ENCODE measurements at regions not wholly inside any gene's neighbourhood (a gene's known extent, or its start where the extent isn't known, plus 50 kb on each side); places are given as distances from the start of the nearest gene placed in this dataset.
A peak's percentile ranks its signal among the peaks of the same experiment; 100 is the strongest.

- H3K9ac ChIP-seq (replicated peaks; ENCODE audit: extremely low read depth, insufficient read depth, low read length) = no peak overlapping the region
- H3K27me3 ChIP-seq (ENCODE audit: control insufficient read depth in 2 of 2, insufficient read depth in 2 of 2, low read length in 2 of 2) = no peaks in the 10 kb centered on the region
- no peak overlapping the region for H3K27ac ChIP-seq (ENCODE audit: insufficient read depth, low read depth, low read length)
- intact Hi-C loops (cut with micrococcal nuclease) = no loop called here
- DNase-seq (ENCODE audit: low read depth, low spot score) = no peak
- ChIA-PET CTCF (interaction anchor here (0.7 to 1.2 kb wide), 3 partner anchors 9 to 527 kb away, joined by 3 to 8 read pairs (median 5); no protein-coding TSS in a partner anchor), POLR2A (no interaction called here)
- H4K20me1 ChIP-seq (replicated peaks; ENCODE audit: control insufficient read depth, extremely low read depth, insufficient read depth, low read length) = no peaks in the 10 kb centered on the region
- no peaks in the 10 kb centered on the region for H3K9me3 ChIP-seq (replicated peaks; ENCODE audit: control insufficient read depth, insufficient read depth, low read length)
- no TSS peak for BruUV-seq (replicated peaks)
- H3K4me1 ChIP-seq (ENCODE audit: control insufficient read depth, extremely low read depth, insufficient read depth, low read length) = no peaks in the 10 kb centered on the region
- H3K79me2 ChIP-seq (ENCODE audit: control insufficient read depth, insufficient read depth, low read length) = no peaks in the 10 kb centered on the region
- H3K36me3 ChIP-seq (ENCODE audit: control insufficient read depth in 2 of 2, extremely low read depth in 1 of 2, insufficient read depth in 2 of 2, low read length in 2 of 2) = no peaks in the 10 kb centered on the region
- TF ChIP-seq EZH2 (IDR thresholded peaks at IDR 0.05; ENCODE audit: borderline replicate concordance, low read depth, low read length, severe bottlenecking) (no peak), MAX (IDR thresholded peaks at IDR 0.05; ENCODE audit: insufficient read depth, insufficient read length) (no peak), CTCF (IDR thresholded peaks at IDR 0.05; ENCODE audit: extremely low read depth in 1 of 2, insufficient read depth in 1 of 2, low read depth in 1 of 2, low read length in 2 of 2) (no peak), MYC (IDR thresholded peaks at IDR 0.05; ENCODE audit: low read depth, low read length) (no peak), FOS (IDR thresholded peaks at IDR 0.05; ENCODE audit: borderline replicate concordance, insufficient read depth, low read length) (no peak), JUN (IDR thresholded peaks at IDR 0.05; ENCODE audit: borderline replicate concordance, insufficient read depth, insufficient read length, low read depth) (no peak)
- dilution Hi-C loops (cut with MboI; ENCODE audit: extremely low pct_ligation_motif_present, low sequenced_read_pairs) = no loop called here
- peak overlapping the region; percentile 64 for H2AFZ ChIP-seq (ENCODE audit: low read depth, low read length)
- peak overlapping the region; percentile 31 for H3K4me2 ChIP-seq (ENCODE audit: insufficient read depth, low read length)
- no peak overlapping the region for H3K4me3 ChIP-seq (replicated peaks in 1 of 3; ENCODE audit: insufficient read depth in 1 of 3, low read depth in 1 of 3, low read length in 3 of 3)
- no peak for FAIRE-seq
- H3K9me1 ChIP-seq (replicated peaks; ENCODE audit: control insufficient read depth, extremely low read depth, insufficient read depth, low read length) = no peaks in the 10 kb centered on the region
Observed at GRCh38 chr19:28736528-28736927, 476.4 kb downstream of the UQCRFS1 start.

- CTCF ChIA-PET = no interaction called here
- POLR2A ChIA-PET = no interaction called here
- Histone ChIP-seq H3K4me3 (replicated peaks in 1 of 3; ENCODE audit: insufficient read depth in 1 of 3, low read depth in 1 of 3, low read length in 3 of 3) (no peak overlapping the region), H3K27ac (ENCODE audit: insufficient read depth, low read depth, low read length) (no peak overlapping the region), H3K4me2 (ENCODE audit: insufficient read depth, low read length) (no peak overlapping the region), H3K9me3 (replicated peaks; ENCODE audit: control insufficient read depth, insufficient read depth, low read length) (no peaks in the 10 kb centered on the region), H4K20me1 (replicated peaks; ENCODE audit: control insufficient read depth, extremely low read depth, insufficient read depth, low read length) (no peaks in the 10 kb centered on the region), H3K9me1 (replicated peaks; ENCODE audit: control insufficient read depth, extremely low read depth, insufficient read depth, low read length) (no peaks in the 10 kb centered on the region), H3K79me2 (ENCODE audit: control insufficient read depth, insufficient read depth, low read length) (no peaks in the 10 kb centered on the region), H2AFZ (ENCODE audit: low read depth, low read length) (no peak overlapping the region), H3K27me3 (ENCODE audit: control insufficient read depth in 2 of 2, insufficient read depth in 2 of 2, low read length in 2 of 2) (no peaks in the 10 kb centered on the region), H3K9ac (replicated peaks; ENCODE audit: extremely low read depth, insufficient read depth, low read length) (no peak overlapping the region), H3K4me1 (ENCODE audit: control insufficient read depth, extremely low read depth, insufficient read depth, low read length) (no peaks in the 10 kb centered on the region), H3K36me3 (ENCODE audit: control insufficient read depth in 2 of 2, extremely low read depth in 1 of 2, insufficient read depth in 2 of 2, low read length in 2 of 2) (no peaks in the 10 kb centered on the region)
- no TSS peak for BruUV-seq (replicated peaks)
- DNase-seq (ENCODE audit: low read depth, low spot score) (no peak), FAIRE-seq (no peak)
- dilution Hi-C loops (cut with MboI; ENCODE audit: extremely low pct_ligation_motif_present, low sequenced_read_pairs) (no loop called here), intact Hi-C loops (cut with micrococcal nuclease) (no loop called here)
- TF ChIP-seq FOS (IDR thresholded peaks at IDR 0.05; ENCODE audit: borderline replicate concordance, insufficient read depth, low read length) (no peak), POLR2A (IDR thresholded peaks at IDR 0.05; ENCODE audit: low read depth, low read length) (no peak), CTCF (IDR thresholded peaks at IDR 0.05; ENCODE audit: extremely low read depth in 1 of 2, insufficient read depth in 1 of 2, low read depth in 1 of 2, low read length in 2 of 2) (no peak), GATA2 (IDR thresholded peaks at IDR 0.05; ENCODE audit: insufficient read depth, insufficient read length, low read depth, low read length) (no peak)
Observed at GRCh38 chr19:28731577-28731976, 481.4 kb downstream of the UQCRFS1 start.

All from endothelial cell of umbilical vein (primary cell).